ENCODE measurements at regions not wholly inside any gene's neighbourhood (a gene's known extent, or its start where the extent isn't known, plus 50 kb on each side); places are given as distances from the start of the nearest gene placed in this dataset.

- TF ChIP-seq CTCF (IDR thresholded peaks at IDR 0.05 in 4 of 5, conservative IDR thresholded peaks at IDR 0.05 in 1 of 5): no peak
- no peak for TF ChIP-seq POLR2A (IDR thresholded peaks at IDR 0.05)
Measured at GRCh38 chr7:25310896-25311295, 82.6 kb upstream of the NPVF start.

Data from gastrocnemius medialis (tissue), 4 donors.